Thoracic aorta (tissue), 2 donors: ENCODE measurements at regions not wholly inside any gene's neighbourhood (a gene's known extent, or its start where the extent isn't known, plus 50 kb on each side); places are given as distances from the start of the nearest gene placed in this dataset.

Experiments used
- ATAC-seq: fragments of 150-250 bp; one replicate; pipeline ENCODE4 v1.8.0; 2017; ENCODE audit warnings: low read depth; ENCODE audit not compliant: insufficient number of reproducible peaks, low FRiP score
- DNase-seq: peaks from one replicate; pipeline ENCODE4 v3.0.0-alpha.2; 2020; ENCODE audit warnings: low spot score
- H3K27ac ChIP-seq, 2 donors: fragments of 200-600 bp; sonication (generic); 1 replicate in 1 of 2; 2 replicates in 1 of 2; pipeline ENCODE4 v1.5.1; 2016; ENCODE audit warnings: mild to moderate bottlenecking in 2 of 2, moderate library complexity in 2 of 2
- H3K27me3 ChIP-seq: fragments of 200-600 bp; sonication (generic); replicated peaks from 2 replicates; pipeline ENCODE4 v1.6.0; 2016; ENCODE audit warnings: mild to moderate bottlenecking; ENCODE audit not compliant: insufficient read depth
- H3K36me3 ChIP-seq: fragments of 200-600 bp; sonication (generic); one replicate; pipeline ENCODE4 v1.5.1; 2016
- H3K4me1 ChIP-seq, 2 donors: fragments of 200-600 bp; sonication (generic); 1 replicate in 1 of 2; 2 replicates in 1 of 2; pipeline versions ENCODE4 v1.5.1 to v1.6.0; 2016; ENCODE audit warnings: low read depth in 2 of 2, mild to moderate bottlenecking in 1 of 2; ENCODE audit not compliant: control insufficient read depth in 1 of 2
- H3K4me3 ChIP-seq: fragments of 200-600 bp; sonication (generic); 2 replicates; pipeline ENCODE4 v1.5.1; 2016; ENCODE audit warnings: mild to moderate bottlenecking
- H3K9me3 ChIP-seq: fragments of 200-600 bp; sonication (generic); 2 replicates; pipeline ENCODE4 v1.5.1; 2016
- TF ChIP-seq, protein P1 (sequence below): fragments of 200-600 bp; sonication (generic); IDR thresholded peaks from one replicate; pipeline ENCODE4 v1.5.1; 2019; ENCODE audit warnings: antibody characterized with exemption

DNA sequence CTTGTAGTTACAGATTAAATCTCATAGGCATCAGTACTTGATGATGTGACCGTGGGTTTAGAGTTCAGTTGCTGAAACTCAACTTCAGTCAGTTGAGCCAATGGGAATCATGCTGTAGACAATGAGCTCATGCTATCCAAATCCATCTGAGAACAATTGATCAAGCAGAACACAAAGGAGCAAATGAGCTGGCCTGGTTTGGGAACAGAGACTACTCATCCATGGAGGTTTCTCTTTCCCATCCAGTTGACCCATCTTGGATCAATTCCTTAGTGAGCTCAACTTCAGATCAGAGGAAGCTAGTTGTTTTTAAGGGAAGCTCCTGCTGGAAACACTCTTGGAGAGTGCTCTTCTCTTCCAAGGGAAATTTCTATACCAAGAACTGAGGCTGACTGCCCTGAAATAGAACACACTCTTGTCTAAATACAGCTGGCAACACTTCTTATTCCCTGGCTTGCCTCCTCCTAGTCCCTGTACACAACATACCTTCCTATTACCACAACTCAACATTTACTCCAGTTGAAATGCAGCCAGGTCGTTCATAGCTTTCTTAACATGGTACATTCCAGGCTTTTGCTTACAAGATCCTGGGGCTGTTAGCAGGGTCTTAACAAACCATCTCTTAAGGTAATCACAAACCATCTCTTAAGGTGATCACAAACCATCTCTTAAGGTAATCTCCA is 203.9 kb upstream of the PRDM1 start:
- Histone ChIP-seq H3K4me1 (no peaks in the 10 kb centered on the region), H3K36me3 (no peaks in the 10 kb centered on the region), H3K27me3 (no peaks in the 10 kb centered on the region), H3K4me3 (no peak overlapping the region), H3K27ac (no peak overlapping the region), H3K9me3 (no peaks in the 10 kb centered on the region)
- DNase-seq: no peak
- ATAC-seq: no peak
- TF ChIP-seq, protein P1, sequence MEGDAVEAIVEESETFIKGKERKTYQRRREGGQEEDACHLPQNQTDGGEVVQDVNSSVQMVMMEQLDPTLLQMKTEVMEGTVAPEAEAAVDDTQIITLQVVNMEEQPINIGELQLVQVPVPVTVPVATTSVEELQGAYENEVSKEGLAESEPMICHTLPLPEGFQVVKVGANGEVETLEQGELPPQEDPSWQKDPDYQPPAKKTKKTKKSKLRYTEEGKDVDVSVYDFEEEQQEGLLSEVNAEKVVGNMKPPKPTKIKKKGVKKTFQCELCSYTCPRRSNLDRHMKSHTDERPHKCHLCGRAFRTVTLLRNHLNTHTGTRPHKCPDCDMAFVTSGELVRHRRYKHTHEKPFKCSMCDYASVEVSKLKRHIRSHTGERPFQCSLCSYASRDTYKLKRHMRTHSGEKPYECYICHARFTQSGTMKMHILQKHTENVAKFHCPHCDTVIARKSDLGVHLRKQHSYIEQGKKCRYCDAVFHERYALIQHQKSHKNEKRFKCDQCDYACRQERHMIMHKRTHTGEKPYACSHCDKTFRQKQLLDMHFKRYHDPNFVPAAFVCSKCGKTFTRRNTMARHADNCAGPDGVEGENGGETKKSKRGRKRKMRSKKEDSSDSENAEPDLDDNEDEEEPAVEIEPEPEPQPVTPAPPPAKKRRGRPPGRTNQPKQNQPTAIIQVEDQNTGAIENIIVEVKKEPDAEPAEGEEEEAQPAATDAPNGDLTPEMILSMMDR: no peak

DNA sequence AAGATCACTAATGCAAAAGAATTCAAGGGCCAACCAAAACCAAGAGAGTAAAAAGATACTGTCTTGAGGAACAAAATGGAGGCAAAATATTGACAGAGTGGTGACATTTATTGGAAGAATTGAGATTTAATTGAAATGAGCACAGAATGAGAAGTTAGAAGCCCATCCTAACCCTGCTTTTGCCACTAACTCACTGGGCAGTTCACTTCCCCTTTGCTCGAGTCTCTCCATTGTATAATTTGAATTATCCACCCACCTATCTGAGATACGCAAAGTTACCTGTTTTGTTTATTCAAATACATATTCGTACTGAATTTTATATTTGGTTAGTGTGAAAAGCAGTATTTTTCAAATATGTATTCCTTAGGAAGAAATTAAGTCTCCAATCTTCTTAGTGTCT is 204.5 kb upstream of the PRDM1 start:
- no peak overlapping the region for H3K4me3 ChIP-seq
- no peak overlapping the region for H3K27ac ChIP-seq
- H3K9me3 ChIP-seq: no peaks in the 10 kb centered on the region
- TF ChIP-seq, protein P1: no peak
- no peaks in the 10 kb centered on the region for H3K36me3 ChIP-seq
- ATAC-seq (no peak), DNase-seq (no peak)
- H3K27me3 ChIP-seq: no peaks in the 10 kb centered on the region
- no peaks in the 10 kb centered on the region for H3K4me1 ChIP-seq

DNA sequence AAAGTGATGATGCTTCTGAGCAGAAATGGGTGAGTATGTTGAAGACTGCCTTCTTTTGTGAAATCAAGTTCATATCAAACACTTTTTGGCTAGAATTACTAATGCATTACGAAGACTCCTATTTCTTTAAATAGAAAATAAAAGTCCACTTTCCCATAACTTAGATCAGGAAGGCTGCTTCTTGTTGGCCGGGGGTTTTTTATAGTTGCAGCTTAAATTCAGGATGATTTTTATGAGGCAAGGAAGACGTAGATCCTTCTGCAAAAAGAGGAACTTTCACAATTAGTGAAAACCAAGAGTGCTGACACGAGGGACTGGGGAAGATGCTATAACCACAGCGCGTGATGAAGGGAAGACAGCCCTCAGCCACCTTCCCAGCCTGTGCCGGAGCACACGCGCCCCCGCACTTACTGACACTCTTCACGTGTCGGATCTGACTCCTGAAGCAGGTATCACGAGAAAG is 206.1 kb upstream of the PRDM1 start:
- no peak overlapping the region for H3K4me3 ChIP-seq
- H3K4me1 ChIP-seq: no peaks in the 10 kb centered on the region
- H3K36me3 ChIP-seq: no peaks in the 10 kb centered on the region
- no peaks in the 10 kb centered on the region for H3K9me3 ChIP-seq
- TF ChIP-seq, protein P1: no peak
- no peak for ATAC-seq
- no peaks in the 10 kb centered on the region for H3K27me3 ChIP-seq
- no peak overlapping the region for H3K27ac ChIP-seq
- DNase-seq: no peak

DNA sequence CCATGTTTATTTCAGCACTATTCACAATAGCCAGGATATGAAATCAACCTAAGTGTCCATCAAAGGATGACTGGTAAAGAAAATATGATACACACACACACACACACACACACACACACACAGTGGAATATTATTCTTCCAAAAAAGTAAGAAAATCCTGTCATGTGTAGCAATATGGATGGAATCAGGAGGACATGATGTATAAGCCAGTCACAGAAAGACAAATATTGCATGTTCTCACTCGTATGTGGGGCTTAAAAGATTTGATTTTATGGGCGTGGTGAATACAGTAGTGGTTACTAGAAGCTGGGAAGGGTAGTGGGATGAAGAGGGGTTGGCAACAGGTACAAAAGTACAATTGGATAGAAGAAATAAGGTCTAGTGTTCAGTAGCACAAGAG is 207.0 kb upstream of the PRDM1 start:
- DNase-seq: no peak
- no peaks in the 10 kb centered on the region for H3K36me3 ChIP-seq
- ATAC-seq: no peak
- no peaks in the 10 kb centered on the region for H3K4me1 ChIP-seq
- H3K27ac ChIP-seq: no peak overlapping the region
- H3K9me3 ChIP-seq: no peaks in the 10 kb centered on the region
- H3K4me3 ChIP-seq: no peak overlapping the region
- no peaks in the 10 kb centered on the region for H3K27me3 ChIP-seq
- TF ChIP-seq, protein P1: no peak

DNA sequence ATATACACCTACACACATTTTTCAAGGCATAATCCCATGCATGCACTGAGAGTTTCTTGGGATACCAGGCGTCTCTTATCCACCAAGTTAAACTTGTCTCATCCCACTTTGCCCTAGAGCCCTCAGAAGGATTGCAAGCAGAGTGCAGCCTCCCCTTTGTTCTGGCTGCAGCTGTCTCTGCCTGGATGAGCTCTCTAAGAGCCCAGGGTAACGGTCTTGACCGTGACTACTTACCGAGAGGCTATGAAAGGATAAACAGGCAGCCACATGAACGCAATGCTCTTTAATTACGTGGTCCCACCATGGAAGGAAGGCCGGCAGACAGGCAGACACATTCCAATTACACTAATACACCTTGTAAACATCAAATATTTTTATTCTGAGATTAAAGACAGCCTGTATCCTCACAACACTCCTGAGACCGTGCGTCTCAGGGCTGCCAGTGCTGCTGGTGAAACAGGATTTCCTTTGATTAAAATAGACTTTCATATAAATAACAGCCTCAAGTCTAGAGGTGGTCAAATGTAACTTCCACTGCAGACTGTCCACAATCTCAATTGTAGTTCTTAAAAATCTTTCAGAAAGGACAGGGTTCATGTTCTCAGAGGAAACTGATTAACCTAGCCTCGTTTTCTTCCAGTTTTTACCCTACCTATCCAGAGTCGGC is 210.0 kb upstream of the PRDM1 start:
- ATAC-seq (no peak), DNase-seq (no peak)
- no peaks in the 10 kb centered on the region for H3K4me1 ChIP-seq
- no peaks in the 10 kb centered on the region for H3K27me3 ChIP-seq
- H3K9me3 ChIP-seq: no peaks in the 10 kb centered on the region
- no peak overlapping the region for H3K4me3 ChIP-seq
- H3K27ac ChIP-seq: no peak overlapping the region
- TF ChIP-seq, protein P1: no peak
- no peaks in the 10 kb centered on the region for H3K36me3 ChIP-seq
